ENCODE measurements at regions not wholly inside any gene's neighbourhood (a gene's known extent, or its start where the extent isn't known, plus 50 kb on each side); places are given as distances from the start of the nearest gene placed in this dataset.

DNA sequence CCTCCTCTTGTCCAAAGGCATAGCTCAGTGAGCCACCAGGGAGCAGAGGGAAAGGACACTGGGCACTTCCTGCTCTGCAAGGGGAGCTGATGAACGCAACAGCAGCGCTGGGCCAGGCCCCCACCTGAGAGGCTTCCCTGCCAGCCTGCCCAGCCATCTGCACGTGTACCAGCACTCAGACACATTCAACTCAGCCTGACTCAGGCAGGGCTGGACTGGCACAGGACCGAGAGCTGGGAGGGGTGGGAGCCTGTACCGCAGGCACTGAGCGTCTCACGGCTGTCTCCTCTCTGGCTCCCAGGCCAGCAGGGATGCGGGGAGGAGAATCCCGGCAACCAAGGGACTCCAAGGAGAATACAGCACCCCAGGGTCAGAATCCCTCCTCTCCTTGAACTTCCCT is 411.8 kb downstream of the CTTN start:
- Histone ChIP-seq H3K36me3 (no peaks in the 10 kb centered on the region), H3K27ac (no peak overlapping the region), H3K27me3 (no peaks in the 10 kb centered on the region), H3K9me3 (no peaks in the 10 kb centered on the region), H3K4me3 (no peak overlapping the region), H3K4me1 (ENCODE audit: insufficient read depth) (no peaks in the 10 kb centered on the region)
- intact Hi-C loops (cut with DNase I), result no loop called here
- no peak for DNase-seq
- WGBS, 3 donors, result 69 to 73% (median 72%) methylated on average over 9 of the region's 9 CpGs
- TF ChIP-seq POLR2A (IDR thresholded peaks at IDR 0.05) (no peak), EP300 (IDR thresholded peaks at IDR 0.05) (no peak)
- TF ChIP-seq, protein P1, sequence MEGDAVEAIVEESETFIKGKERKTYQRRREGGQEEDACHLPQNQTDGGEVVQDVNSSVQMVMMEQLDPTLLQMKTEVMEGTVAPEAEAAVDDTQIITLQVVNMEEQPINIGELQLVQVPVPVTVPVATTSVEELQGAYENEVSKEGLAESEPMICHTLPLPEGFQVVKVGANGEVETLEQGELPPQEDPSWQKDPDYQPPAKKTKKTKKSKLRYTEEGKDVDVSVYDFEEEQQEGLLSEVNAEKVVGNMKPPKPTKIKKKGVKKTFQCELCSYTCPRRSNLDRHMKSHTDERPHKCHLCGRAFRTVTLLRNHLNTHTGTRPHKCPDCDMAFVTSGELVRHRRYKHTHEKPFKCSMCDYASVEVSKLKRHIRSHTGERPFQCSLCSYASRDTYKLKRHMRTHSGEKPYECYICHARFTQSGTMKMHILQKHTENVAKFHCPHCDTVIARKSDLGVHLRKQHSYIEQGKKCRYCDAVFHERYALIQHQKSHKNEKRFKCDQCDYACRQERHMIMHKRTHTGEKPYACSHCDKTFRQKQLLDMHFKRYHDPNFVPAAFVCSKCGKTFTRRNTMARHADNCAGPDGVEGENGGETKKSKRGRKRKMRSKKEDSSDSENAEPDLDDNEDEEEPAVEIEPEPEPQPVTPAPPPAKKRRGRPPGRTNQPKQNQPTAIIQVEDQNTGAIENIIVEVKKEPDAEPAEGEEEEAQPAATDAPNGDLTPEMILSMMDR (IDR thresholded peaks at IDR 0.05), result no peak

DNA sequence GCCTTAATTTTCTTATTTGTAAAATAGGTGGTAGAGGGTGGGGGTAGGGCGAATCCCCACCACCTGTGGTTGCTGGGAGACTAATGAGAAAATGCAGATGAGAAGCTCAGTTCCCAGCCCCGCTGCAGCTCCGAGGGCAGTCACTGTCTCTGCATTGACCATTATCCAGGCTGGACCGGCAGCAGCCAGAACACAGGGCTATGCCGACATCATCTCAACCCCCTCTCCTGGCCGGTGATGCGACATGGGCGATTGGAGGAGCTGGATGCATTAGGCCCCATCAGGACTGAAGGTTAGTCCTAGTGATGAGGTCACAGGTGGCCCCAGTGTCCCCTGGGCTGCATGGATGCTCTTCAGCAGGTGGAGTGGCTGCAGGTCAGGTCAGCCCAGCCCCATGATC is 412.4 kb downstream of the CTTN start:
- Histone ChIP-seq H3K27ac (no peak overlapping the region), H3K27me3 (no peaks in the 10 kb centered on the region), H3K4me3 (no peak overlapping the region), H3K36me3 (no peaks in the 10 kb centered on the region), H3K9me3 (no peaks in the 10 kb centered on the region), H3K4me1 (ENCODE audit: insufficient read depth) (no peaks in the 10 kb centered on the region)
- intact Hi-C loops (cut with DNase I), result no loop called here
- DNase-seq, result no peak
- WGBS, 3 donors, result 80 to 91% (median 83%) methylated on average over 8 of the region's 8 CpGs
- no peak for TF ChIP-seq EP300 (IDR thresholded peaks at IDR 0.05)

DNA sequence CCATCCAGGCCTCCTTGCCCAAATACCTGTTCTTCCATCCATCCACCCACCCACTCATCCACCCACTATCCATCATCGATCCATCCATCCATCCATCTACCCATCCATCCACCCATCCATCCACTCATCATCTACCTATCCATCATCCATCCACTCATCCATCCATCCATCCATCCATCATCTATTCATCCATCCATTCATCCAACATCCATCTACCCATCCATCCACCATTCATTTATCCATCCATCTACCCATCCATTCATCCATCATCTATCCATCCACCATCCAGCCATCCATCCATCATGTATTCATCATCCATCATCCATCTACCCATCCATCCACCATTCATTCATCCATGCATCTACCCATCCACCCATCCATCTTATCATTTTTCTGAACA is 413.2 kb downstream of the CTTN start:
- Histone ChIP-seq H3K36me3 (no peaks in the 10 kb centered on the region), H3K4me3 (no peak overlapping the region), H3K9me3 (no peaks in the 10 kb centered on the region), H3K4me1 (ENCODE audit: insufficient read depth) (no peaks in the 10 kb centered on the region), H3K27me3 (no peaks in the 10 kb centered on the region), H3K27ac (no peak overlapping the region)
- TF ChIP-seq POLR2A (IDR thresholded peaks at IDR 0.05) (no peak), EP300 (IDR thresholded peaks at IDR 0.05) (no peak)
- TF ChIP-seq, protein P1 (IDR thresholded peaks at IDR 0.05), result no peak
- intact Hi-C loops (cut with DNase I), result no loop called here
- 97 to 100% (median 98%) methylated on average over 1 of the region's 1 CpG for WGBS, 3 donors
- DNase-seq, result no peak

DNA sequence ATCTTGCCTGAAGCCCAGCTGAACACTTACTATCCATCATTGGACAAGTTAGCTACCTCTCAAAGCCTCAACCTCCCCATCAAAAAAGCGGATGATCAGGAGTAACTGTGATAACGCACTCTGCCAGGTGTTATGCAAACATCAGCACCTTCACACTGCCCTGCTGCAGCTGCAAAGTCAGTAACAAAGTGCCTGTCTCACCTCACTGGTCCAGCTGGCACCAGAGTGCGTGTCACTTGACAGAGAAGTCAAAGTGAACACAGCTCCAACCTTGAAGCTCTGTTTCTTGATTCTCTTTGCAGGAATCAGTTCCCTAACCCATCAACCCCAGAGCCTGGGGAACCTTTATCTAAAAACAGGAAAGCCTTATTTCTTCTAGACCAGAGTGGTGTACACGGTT is 413.6 kb downstream of the CTTN start:
- WGBS, 3 donors, result 75 to 84% (median 82%) methylated on average over 4 of the region's 4 CpGs
- no peak for TF ChIP-seq POLR2A (IDR thresholded peaks at IDR 0.05)
- TF ChIP-seq, protein P1 (IDR thresholded peaks at IDR 0.05), result no peak
- TF ChIP-seq EP300 (IDR thresholded peaks at IDR 0.05), result no peak

GRCh38 chr11:70812472-70812871 is 414.1 kb downstream of the CTTN start:
- Histone ChIP-seq H3K9me3 (no peaks in the 10 kb centered on the region), H3K4me3 (no peak overlapping the region), H3K27ac (no peak overlapping the region), H3K36me3 (no peaks in the 10 kb centered on the region), H3K27me3 (no peaks in the 10 kb centered on the region), H3K4me1 (ENCODE audit: insufficient read depth) (no peaks in the 10 kb centered on the region)
- no peak for TF ChIP-seq EP300 (IDR thresholded peaks at IDR 0.05)
- TF ChIP-seq POLR2A (IDR thresholded peaks at IDR 0.05), result no peak
- TF ChIP-seq, protein P1 (IDR thresholded peaks at IDR 0.05), result no peak
- WGBS, 3 donors, result 78 to 86% (median 85%) methylated on average over 4 of the region's 4 CpGs
- intact Hi-C loops (cut with DNase I), result no loop called here
- no peak for DNase-seq

More for the DNA sequence above, 413.6 kb downstream of the CTTN start:
- Histone ChIP-seq H3K27ac (no peak overlapping the region), H3K9me3 (no peaks in the 10 kb centered on the region), H3K36me3 (no peaks in the 10 kb centered on the region), H3K4me1 (ENCODE audit: insufficient read depth) (no peaks in the 10 kb centered on the region), H3K27me3 (no peaks in the 10 kb centered on the region), H3K4me3 (no peak overlapping the region)
- no peak for DNase-seq
- intact Hi-C loops (cut with DNase I), result no loop called here

Measured in ovary (tissue), 7 donors.